ENCODE measurements at regions not wholly inside any gene's neighbourhood (a gene's known extent, or its start where the extent isn't known, plus 50 kb on each side); places are given as distances from the start of the nearest gene placed in this dataset.

GRCh38 chr1:187909382-187909781, 1080.6 kb downstream of the PLA2G4A start (continued):
- TF ChIP-seq ETS1 (IDR thresholded peaks at IDR 0.05), result no peak
- TF ChIP-seq CTCF (conservative IDR thresholded peaks at IDR 0.05; ENCODE audit: low read depth in 2 of 2), result no peak
- TF ChIP-seq ZNF114 (CRISPR knock-in tag; IDR thresholded peaks at IDR 0.05), result no peak
- TF ChIP-seq EZH2 (IDR thresholded peaks at IDR 0.05; ENCODE audit: low read depth, unreplicated experiment), result no peak
- TF ChIP-seq NANOG (IDR thresholded peaks at IDR 0.05; ENCODE audit: borderline replicate concordance), result no peak
- TF ChIP-seq EZH2phosphoT487 (IDR thresholded peaks at IDR 0.05; ENCODE audit: unreplicated experiment), result no peak

GRCh38 chr1:187911820-187912219, 1083.1 kb downstream of the PLA2G4A start:
- Mint-ChIP-seq H3K27me3 (ENCODE audit: insufficient read depth, low read depth, poor library complexity) (peaks cover 2% of the 10 kb centered on the region), H3K4me1 (peaks cover 34% of the 10 kb centered on the region), H3K4me3 (no peak overlapping the region), H3K36me3 (ENCODE audit: low read depth) (no peaks in the 10 kb centered on the region; the same call in 1 of the 3 replicates), H3K27ac (no peak overlapping the region), H3K9me3 (no peaks in the 10 kb centered on the region)
- Histone ChIP-seq H3K4me1 (ENCODE audit: insufficient read depth) (peaks cover 34% of the 10 kb centered on the region), H3K79me2 (replicated peaks; ENCODE audit: insufficient read depth) (no peaks in the 10 kb centered on the region), H3K36me3 (ENCODE audit: insufficient read depth) (no peaks in the 10 kb centered on the region), H3K4me3 (no peak overlapping the region), H3K9me2 (ENCODE audit: insufficient read depth) (no peaks in the 10 kb centered on the region), H3F3A (replicated peaks; ENCODE audit: low read depth) (no peaks in the 10 kb centered on the region), H4K20me1 (replicated peaks; ENCODE audit: insufficient read depth) (no peaks in the 10 kb centered on the region), H3K27me3 (ENCODE audit: insufficient read depth) (no peaks in the 10 kb centered on the region), H2AFZ (no peak overlapping the region), H3K4me2 (no peak overlapping the region), H3K27ac (ENCODE audit: low read depth) (no peak overlapping the region)
- ATAC-seq (no peak), DNase-seq (ENCODE audit: low spot score) (no peak)
- no peak for TF ChIP-seq EZH2 (IDR thresholded peaks at IDR 0.05; ENCODE audit: low read depth, unreplicated experiment)
- no peak for TF ChIP-seq ETS1 (IDR thresholded peaks at IDR 0.05)
- no peak for TF ChIP-seq STAT1 (IDR thresholded peaks at IDR 0.05; ENCODE audit: unreplicated experiment)
- TF ChIP-seq ZNF462 (CRISPR knock-in tag; IDR thresholded peaks at IDR 0.05), result no peak
- TF ChIP-seq ZNF331 (CRISPR knock-in tag; IDR thresholded peaks at IDR 0.05; ENCODE audit: low read depth), result no peak
- TF ChIP-seq CREB1 (CRISPR knock-in tag; IDR thresholded peaks at IDR 0.05; ENCODE audit: low read depth), result no peak
- no peak for TF ChIP-seq JUNB (IDR thresholded peaks at IDR 0.05; ENCODE audit: unreplicated experiment)
- no peak for TF ChIP-seq REST (IDR thresholded peaks at IDR 0.05; ENCODE audit: unreplicated experiment)

All from GM23338 (cell line).